Gastrocnemius medialis (tissue), 4 donors: ENCODE measurements at regions not wholly inside any gene's neighbourhood (a gene's known extent, or its start where the extent isn't known, plus 50 kb on each side); places are given as distances from the start of the nearest gene placed in this dataset.

Experiments used
- CTCF ChIP-seq, 5 experiments: fragments of 450-650 bp in 3 of 5; fragments of 200-600 bp in 2 of 5; sonication (generic) in 2 of 5; IDR thresholded peaks in 4 of 5; conservative IDR thresholded peaks in 1 of 5; 1 replicate in 4 of 5; 2 replicates in 1 of 5; pipeline ENCODE4 v1.5.1; 2016 to 2019; ENCODE audit warnings: antibody characterized with exemption in 5 of 5, mild to moderate bottlenecking in 3 of 5, moderate library complexity in 3 of 5
- POLR2A ChIP-seq, 2 donors: fragments of 450-650 bp; IDR thresholded peaks; one replicate each; pipeline ENCODE4 v1.6.1; 2017; ENCODE audit warnings: antibody characterized with exemption in 2 of 2, mild to moderate bottlenecking in 2 of 2, moderate library complexity in 2 of 2

GRCh38 chr6:179340-179950 lies 112.8 kb upstream of the DUSP22 start:
- no peak for TF ChIP-seq CTCF (IDR thresholded peaks at IDR 0.05 in 4 of 5, conservative IDR thresholded peaks at IDR 0.05 in 1 of 5)
- TF ChIP-seq POLR2A (IDR thresholded peaks at IDR 0.05), result no peak
